HG02798 (cell line): ENCODE measurements at regions not wholly inside any gene's neighbourhood (a gene's known extent, or its start where the extent isn't known, plus 50 kb on each side); places are given as distances from the start of the nearest gene placed in this dataset.

Experiments
- ATAC-seq: cut with Tn5 transposase; IDR thresholded peaks from one replicate; pipeline ENCODE4 v1.9.1; 2021; ENCODE audit warnings: mild to moderate bottlenecking; ENCODE audit not compliant: unreplicated experiment, poor library complexity

- ATAC-seq, result no peak
Observed at GRCh38 chr10:4120096-4120853, 335.3 kb upstream of the KLF6 start.

DNA sequence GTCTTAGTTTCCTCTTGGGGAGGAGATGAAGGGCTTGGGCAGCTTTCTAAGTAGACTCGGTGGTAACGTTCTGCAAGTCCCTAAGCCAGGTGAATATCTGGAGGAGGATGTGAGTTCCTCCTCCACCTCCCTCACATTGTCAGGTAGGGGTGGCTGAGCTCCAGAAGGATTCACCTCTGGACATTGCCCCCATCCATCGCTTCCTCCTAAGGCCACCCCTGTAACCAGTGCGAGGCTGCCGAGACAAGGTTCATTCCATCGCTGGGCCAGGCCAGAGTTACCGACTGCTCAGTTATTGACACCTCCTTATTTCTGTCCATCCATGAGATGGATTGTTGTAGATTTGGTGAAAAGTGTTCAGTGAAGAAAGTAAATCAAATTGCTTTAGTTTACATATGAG lies 334.1 kb upstream of the KLF6 start:
- ATAC-seq, result no peak

DNA sequence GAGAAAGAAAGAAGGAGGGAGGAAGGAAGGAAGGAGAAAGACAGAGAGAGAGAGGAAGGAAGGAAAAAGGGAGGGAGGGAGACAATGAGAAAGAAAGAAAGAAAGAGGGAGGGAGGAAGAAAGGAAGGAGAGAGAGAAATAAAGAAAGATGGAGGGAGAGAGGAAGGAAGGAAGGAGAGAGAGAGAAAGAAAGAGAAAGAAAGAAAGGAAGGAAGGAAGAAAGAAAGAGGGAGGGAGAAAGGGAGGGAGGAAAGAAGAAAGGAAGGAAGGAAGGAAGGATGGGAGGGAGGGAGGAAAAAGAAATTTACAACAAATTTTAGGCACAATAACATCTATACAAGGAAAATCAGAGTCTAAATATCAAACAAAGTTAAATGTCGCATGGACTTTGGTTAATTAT lies 332.6 kb upstream of the KLF6 start:
- no peak for ATAC-seq

GRCh38 chr10:4111643-4112042 lies 326.6 kb upstream of the KLF6 start:
- ATAC-seq, result no peak

- no peak for ATAC-seq
Observed at GRCh38 chr10:4109469-4109868, 324.5 kb upstream of the KLF6 start.

- no peak for ATAC-seq
Observed at GRCh38 chr10:4108693-4109092, 323.7 kb upstream of the KLF6 start.

DNA sequence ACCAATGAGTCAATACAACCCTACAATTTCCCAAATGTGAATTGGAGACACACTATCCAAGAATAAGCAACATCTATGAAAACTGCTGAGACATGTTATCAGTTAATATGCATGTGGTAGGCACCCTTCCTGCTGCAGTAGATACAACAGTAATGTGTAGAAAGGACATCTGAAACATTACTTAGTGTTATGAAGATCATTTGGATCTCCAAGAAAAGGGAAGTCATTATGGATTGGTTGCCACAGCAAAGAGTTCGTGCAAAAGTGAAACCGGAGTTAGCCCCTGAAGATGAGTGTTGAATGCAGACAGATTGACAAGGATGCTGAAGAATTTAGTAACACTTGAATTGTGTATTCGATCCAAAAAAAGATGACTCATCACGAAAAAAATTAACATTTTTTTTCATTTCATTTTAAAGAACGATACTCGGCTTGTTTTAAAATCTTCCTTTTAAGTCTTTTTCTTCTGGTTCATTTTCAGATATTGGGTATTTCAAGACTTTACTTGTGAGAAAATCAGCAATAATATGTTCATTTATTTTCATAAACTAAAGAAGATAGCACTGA lies 322.4 kb upstream of the KLF6 start:
- no peak for ATAC-seq

DNA sequence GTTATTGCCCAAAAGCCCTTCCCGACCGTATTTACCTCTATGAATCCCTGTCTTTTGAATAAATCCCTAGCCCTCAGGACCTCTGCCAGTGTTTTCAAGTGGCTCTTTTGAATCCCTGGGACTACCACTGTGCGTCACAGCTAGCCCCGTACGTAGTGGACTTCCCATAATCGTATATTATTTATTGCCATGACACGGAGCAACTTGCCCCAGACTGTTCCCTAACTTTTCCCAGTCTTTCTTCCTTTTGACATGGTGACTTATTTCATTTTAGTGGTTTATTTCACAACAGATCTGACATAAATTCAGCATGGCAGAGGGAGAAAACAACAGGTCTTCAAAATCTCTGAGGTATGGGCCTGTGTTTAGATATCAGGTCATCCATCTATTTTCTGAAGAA lies 318.6 kb upstream of the KLF6 start:
- no peak for ATAC-seq

GRCh38 chr10:4102802-4103344 lies 317.9 kb upstream of the KLF6 start:
- no peak for ATAC-seq

GRCh38 chr10:4101918-4102654 lies 317.1 kb upstream of the KLF6 start:
- ATAC-seq, result peak; percentile 62

DNA sequence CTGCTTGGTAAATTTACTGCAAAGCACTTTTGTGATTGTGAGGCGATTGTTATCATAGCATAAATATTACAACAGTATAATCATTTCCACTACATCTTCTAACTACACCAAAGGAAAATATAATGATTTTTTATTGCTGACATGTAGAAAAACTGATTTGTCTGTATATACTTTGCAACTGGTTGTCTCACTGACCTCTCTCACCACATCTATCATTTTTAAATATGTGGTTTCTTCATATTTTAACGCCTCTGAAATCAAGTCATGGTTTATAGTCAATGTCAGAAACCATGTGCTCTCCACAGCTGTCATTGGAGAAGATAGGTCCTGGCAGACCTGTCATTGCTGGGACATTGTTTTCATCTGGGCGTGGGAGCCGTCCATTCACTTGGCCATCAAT lies 315.4 kb upstream of the KLF6 start:
- ATAC-seq, result no peak

DNA sequence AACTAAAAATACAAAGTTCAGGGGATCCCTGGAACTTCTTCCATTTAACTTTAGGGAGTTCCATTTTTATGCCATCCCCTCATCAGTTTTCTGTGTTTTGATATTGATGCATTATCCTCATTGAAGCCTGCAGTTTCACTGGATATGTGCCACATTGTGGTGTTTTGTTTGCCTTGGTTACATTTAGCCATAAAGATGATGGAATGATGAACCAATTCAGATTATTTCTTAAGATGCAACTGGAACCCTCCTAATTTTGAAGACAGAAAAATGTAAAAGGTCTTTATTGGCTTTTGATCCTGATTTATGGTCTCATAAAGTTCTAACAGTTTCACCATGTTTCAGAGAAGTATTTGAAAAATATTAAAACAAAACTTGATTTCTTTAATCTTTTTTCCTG lies 314.2 kb upstream of the KLF6 start:
- no peak for ATAC-seq

GRCh38 chr10:4095166-4095917 lies 310.3 kb upstream of the KLF6 start:
- ATAC-seq, result no peak

- no peak for ATAC-seq
Observed at GRCh38 chr10:4094751-4095150, 309.7 kb upstream of the KLF6 start.

GRCh38 chr10:4093438-4093837 lies 308.4 kb upstream of the KLF6 start:
- no peak for ATAC-seq

- ATAC-seq, result no peak
Observed at GRCh38 chr10:4088354-4089066, 303.5 kb upstream of the KLF6 start.

GRCh38 chr10:4086131-4086898 lies 301.3 kb upstream of the KLF6 start:
- no peak for ATAC-seq

- no peak for ATAC-seq
Observed at GRCh38 chr10:4083509-4084003, 298.5 kb upstream of the KLF6 start.

- ATAC-seq, result no peak
Observed at GRCh38 chr10:4082861-4083260, 297.9 kb upstream of the KLF6 start.
